Stimulated activated naive CD4-positive, alpha-beta T cell (primary cell): ENCODE measurements at regions not wholly inside any gene's neighbourhood (a gene's known extent, or its start where the extent isn't known, plus 50 kb on each side); places are given as distances from the start of the nearest gene placed in this dataset.

Experiments
- DNase-seq, 6 experiments: peaks; one replicate each; lab custom pipeline; 2025; lab: John Stamatoyannopoulos, UW

GRCh38 chr15:81529481-81529880, 155.5 kb upstream of the TMC3 start:
- DNase-seq, result no peak

DNA sequence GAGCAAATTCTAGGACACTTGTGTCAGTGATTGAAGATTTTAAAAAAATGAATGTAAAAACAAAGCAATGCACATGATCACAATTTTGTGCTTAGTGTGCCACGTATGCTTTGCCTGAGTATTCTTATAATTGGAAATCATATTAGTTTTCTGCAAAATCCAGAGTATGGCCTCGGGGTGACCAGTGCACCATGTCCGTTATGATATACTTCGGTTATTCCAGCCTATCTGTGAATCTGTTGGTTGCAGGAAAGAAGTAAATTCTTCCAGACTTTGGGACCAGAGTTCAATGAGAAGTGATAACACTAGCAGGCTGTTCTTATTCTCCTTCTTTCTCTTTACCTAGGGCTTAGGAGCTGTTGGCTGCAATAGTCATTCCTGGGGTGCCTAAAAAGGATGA, 152.0 kb upstream of the TMC3 start:
- DNase-seq, result no peak

DNA sequence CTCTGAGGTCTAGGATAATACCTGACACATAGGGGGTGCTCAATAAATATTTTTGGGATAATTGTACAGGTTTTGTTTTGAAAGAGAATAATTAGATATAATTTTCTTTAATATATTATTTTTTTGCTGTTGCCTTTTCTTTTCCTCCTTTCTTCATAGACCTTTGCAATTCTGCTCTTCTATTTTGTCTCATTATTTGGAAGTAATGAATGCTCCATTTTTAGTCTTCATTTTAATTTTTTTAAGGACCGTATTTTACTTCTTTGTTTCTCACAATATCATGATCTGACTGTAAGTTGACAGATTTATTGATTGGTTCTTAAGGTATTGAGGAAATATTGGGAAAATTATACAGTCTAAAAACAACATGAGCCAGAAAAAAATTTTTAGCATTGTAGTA, 150.5 kb upstream of the TMC3 start:
- DNase-seq, result no peak

- DNase-seq, result no peak
Measured at GRCh38 chr15:81523867-81524266, 149.9 kb upstream of the TMC3 start.

DNA sequence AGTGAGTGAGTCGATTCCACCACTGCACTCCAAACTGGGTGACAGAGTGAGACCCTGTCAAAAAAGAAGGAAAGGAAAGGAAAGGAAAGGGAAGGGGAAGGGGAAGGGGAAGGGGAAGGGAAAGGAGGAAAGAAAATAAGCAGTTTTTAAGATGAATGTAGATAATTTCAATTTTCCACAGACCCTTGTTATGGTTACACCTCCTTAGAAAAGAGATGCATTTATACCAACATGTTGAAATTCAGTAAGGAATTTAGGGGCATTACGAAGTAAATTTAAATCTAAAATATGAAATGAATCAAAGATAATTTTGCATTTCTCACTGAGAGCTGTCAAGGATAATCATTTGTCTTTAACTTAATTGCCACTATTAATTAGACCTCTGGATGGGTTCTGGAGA, 146.5 kb upstream of the TMC3 start:
- no peak for DNase-seq

- no peak for DNase-seq
Measured at GRCh38 chr15:81516461-81516860, 142.4 kb upstream of the TMC3 start.

DNA sequence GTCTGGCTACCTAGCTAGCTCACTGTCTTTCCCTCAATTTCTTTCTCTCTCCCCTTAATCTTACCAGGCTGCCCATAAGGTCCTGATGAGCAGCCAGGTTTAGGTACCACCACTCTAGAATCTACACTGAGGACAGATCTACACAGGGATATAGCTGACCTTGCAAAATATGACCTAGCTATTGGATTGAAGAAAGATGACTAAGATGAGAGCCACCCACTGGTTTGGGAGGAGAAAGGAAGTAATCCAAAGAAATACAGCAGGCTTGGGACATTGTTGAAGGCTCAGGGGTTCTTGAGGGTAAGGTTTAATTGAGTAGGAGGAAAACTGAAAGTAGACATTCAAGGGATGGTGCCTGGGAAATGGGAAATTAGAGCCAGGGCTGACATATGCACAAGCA, 142.0 kb upstream of the TMC3 start:
- no peak for DNase-seq

GRCh38 chr15:81514725-81515124, 140.7 kb upstream of the TMC3 start:
- DNase-seq, result no peak

GRCh38 chr15:81511138-81511537, 137.1 kb upstream of the TMC3 start:
- no peak for DNase-seq

DNA sequence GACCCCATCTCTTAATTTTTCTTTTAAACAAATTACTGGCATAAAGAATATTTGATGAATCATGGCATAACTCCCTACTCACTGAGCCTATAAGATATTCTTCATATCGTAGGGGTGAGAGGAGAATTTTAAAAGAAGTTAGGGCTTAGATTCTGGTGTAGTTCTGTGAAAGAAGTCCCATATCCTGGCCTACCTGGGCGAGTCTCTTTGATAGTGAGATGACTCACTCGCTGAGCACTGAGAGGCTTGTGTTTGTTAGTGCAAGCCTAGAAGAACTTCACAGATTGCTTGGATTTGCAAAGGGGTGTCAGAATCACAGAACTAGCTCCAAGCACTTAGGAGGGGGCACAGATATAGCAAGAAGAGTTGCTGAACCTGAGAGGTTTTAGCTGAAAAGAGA, 133.8 kb upstream of the TMC3 start:
- DNase-seq, result no peak

DNA sequence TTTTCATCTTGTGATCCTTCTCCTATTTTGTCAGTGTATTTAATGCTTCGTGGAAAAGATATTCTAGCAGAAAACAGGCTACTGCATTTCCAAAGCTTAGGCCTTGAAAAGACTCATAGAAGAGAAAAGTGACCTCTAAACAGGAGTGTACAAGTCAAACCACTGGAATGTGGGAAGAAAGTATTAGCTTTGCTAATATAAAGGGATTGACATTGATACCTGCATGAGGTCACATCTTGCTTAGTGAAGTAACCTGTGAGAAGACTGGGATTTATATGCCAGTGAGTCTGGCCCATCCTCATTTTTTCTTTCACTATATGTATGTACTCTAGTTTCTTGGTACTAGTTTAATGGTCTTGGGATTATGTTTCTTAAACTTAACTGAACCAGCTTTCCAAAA, 132.9 kb upstream of the TMC3 start:
- DNase-seq, result no peak

DNA sequence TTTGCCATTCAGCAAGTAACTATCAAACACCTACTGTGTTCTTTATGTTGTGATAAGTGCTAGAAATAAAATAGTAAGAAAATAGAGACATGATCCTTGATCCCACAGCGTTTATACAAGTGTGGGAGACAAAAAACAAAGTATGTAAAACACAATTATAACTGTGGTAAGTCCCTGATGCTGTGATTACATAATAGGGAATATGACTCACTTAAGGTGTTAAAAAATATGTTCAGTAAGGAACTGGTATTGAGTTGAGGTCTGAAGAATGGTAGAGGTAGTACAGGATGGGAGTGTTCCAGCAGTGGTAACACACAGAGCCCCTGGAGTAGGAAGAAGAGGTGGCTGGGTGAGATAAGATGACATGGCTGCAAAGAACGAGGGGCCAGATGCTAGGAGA, 132.1 kb upstream of the TMC3 start:
- no peak for DNase-seq

DNA sequence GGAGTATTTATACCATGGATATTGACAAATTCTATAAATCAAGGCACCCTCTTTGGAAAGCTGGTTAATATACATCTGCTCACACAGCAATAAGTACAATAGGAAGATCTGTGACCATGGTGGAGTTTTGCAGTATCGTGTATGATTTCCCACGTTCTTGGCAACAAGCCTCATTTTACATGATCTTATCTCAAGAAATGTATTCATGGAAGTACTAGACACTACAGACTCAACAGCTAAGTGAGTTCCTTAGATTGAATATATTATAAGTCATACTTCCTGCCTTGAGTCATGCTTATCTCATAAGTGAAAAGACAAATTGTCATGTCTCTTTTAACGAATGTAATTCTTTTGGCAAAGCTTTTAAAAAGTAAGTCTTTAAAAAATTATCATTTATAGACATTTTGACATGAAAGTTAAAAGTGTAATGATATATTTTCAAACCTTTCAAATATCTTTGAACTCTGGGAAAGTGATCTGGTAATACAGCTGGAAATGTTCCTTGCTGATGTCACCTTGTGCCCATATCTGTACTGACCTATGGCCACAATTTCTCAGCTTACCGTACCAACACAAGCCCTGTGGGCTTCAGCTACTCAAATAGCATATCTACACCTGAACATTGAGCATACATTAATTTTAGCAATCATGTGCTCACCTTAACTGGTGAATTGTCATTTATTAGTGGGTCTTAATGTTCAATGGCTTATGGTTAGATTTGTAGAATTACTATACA, 130.3 kb upstream of the TMC3 start:
- no peak for DNase-seq

- no peak for DNase-seq
Measured at GRCh38 chr15:81502439-81502838, 128.4 kb upstream of the TMC3 start.

DNA sequence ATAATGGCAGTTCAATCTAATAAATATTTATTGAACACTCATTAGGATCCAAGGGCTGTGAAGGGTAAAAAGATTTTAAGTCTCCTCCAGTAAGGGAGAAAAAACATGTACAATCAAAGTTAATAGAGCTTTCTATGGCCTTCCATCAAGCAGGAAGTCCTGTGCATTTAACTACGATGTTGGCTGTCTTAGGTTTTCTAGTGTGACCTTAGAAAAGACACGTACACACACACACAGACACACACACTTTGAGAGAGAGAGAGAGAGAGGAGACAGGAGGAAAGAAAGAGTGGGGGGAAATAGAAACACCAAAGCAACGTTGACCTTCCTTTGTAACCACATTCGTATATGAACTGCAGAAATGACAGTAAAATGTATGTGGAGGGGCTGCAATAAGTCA, 126.1 kb upstream of the TMC3 start:
- no peak for DNase-seq

DNA sequence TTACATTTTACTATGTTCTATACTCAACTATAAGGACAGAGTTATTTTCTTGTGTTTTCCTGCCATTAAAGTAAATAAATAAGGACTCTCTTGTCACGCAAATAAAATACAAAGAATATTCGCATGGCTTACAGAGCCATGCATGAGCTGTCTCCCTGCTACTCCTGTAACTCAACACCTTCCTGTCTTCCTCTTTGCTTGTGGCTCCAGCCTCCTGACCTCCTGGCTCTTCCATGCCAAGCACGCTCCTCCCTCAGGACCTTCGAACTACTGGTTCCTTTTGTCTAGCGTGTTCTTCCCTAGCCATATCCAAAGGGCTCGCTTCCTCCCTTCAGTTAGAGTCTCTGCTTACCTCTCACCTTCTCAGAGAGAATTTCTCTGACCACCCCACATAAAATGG, 124.3 kb upstream of the TMC3 start:
- DNase-seq, result no peak

DNA sequence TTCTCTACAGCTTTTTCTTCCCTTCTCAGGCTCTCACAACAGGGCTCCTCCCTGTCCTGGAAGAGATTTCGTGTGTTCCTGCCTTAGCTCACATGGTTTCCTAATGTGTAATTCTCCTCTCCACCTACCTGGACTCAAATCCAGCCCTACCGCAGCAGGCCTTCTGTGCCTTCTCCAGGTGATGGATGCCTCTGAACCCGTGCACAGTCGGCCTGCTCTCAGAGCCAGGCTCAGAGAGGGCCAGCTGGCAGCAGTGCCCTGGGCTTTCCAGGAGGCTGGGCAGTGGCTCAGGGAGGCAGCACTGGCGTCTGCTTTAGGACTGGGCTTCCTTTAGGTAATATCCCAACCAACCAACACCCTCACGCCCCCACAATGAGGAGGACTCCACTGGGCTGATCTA, 123.2 kb upstream of the TMC3 start:
- no peak for DNase-seq

- DNase-seq, result no peak
Measured at GRCh38 chr15:81495780-81496467, 121.9 kb upstream of the TMC3 start.

DNA sequence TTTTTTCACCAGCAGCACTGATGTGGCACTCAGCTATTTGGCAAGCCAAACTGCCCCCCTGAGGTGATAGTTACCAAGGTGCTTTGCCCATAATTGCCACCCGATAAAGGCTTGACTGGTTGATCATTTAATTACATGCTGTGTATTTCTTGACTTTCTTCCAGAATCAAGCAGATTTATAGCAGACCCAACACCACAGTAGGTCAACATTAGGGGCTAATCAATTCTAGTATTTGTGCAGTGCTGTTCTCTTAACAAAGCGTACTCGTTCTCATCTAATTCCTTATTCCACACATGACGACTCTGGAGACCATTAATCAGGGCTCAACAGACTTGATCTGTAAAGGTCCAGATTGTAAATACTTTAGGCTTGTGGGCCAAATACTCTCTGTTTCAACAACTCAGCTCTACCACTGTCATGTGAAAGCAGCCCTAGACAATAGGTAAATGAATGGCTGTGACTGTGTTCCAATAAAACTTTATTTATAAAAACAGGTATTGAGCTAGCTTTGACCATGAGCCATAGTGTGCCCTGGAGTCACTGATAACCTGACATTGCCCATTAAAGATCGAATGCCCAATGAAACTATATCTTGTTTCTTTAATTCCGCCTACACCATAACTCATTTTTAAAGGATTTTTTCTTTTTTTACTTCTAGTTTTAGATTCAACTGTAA, 119.1 kb upstream of the TMC3 start:
- DNase-seq, result no peak

- no peak for DNase-seq
Measured at GRCh38 chr15:81492331-81492968, 118.4 kb upstream of the TMC3 start.

DNA sequence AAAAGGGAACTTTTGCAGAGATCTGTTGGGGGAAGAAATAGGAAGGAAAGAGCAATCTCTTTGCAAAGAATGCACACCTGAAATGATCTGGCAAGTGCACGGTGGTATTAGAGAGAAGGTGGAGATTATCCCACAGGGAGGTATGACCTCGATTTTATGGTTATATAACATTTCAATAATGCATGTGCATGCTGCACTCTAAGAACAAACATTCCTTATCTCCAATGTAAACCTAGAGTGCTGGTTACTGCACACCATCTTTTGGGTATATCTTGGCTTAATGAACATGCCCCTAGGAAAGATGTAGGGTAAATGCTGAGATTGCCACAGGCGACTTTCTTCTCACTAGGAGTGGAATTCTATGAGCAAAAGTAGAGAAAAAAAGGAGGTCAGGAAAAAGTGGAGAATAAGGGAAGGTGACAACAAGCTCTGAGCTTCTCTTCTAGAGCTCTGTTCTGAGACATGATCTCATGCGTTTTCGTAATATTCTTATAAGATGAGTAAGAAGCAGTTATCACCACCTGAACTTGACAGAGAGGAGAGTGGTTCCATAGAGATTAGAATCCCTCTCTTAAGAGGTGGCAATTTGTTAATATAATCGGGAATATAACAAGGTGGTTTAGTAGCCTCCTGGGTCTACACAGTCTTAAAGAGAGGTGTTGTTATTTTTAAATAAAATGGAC, 117.5 kb upstream of the TMC3 start:
- no peak for DNase-seq

DNA sequence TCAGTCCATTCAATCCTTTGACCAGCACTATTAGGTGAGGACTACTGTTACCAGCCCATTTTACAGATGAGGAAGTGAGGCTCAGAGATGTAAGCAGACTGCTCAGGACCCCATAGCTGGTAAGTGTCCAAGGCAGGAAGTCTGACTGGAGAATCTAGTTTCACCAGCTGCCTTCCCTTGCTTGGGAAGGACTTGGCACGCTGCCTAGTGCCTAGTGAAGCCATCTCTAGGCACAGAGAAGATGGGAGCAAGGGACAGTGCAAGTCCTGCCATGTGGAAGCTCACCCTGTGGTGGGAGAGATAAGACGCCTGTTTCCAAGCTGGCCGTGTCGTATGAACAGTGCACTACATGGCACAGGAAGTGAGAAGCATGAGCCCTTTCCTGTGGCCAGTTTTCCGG, 111.8 kb upstream of the TMC3 start:
- no peak for DNase-seq
